ENCODE measurements at regions not wholly inside any gene's neighbourhood (a gene's known extent, or its start where the extent isn't known, plus 50 kb on each side); places are given as distances from the start of the nearest gene placed in this dataset.

GRCh38 chr7:1329966-1330800 lies 97.5 kb downstream of the UNCX start:
- no peak overlapping the region for H3K27ac Mint-ChIP-seq
- no peaks in the 10 kb centered on the region for H3K4me1 Mint-ChIP-seq (ENCODE audit: low read depth)
- no peaks in the 10 kb centered on the region for H3K9me3 Mint-ChIP-seq
- no peak for DNase-seq
- no peaks in the 10 kb centered on the region for H3K36me3 Mint-ChIP-seq (ENCODE audit: low read depth)
- no peak overlapping the region for H3K4me3 Mint-ChIP-seq
- TF ChIP-seq, protein P1, sequence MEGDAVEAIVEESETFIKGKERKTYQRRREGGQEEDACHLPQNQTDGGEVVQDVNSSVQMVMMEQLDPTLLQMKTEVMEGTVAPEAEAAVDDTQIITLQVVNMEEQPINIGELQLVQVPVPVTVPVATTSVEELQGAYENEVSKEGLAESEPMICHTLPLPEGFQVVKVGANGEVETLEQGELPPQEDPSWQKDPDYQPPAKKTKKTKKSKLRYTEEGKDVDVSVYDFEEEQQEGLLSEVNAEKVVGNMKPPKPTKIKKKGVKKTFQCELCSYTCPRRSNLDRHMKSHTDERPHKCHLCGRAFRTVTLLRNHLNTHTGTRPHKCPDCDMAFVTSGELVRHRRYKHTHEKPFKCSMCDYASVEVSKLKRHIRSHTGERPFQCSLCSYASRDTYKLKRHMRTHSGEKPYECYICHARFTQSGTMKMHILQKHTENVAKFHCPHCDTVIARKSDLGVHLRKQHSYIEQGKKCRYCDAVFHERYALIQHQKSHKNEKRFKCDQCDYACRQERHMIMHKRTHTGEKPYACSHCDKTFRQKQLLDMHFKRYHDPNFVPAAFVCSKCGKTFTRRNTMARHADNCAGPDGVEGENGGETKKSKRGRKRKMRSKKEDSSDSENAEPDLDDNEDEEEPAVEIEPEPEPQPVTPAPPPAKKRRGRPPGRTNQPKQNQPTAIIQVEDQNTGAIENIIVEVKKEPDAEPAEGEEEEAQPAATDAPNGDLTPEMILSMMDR (IDR thresholded peaks at IDR 0.05): no peak
- peaks cover 24% of the 10 kb centered on the region for H3K27me3 Mint-ChIP-seq (ENCODE audit: insufficient read depth)

- Mint-ChIP-seq H3K4me3 (no peak overlapping the region), H3K9me3 (peaks cover 3% of the 10 kb centered on the region), H3K27ac (no peak overlapping the region), H3K4me1 (ENCODE audit: low read depth) (no peaks in the 10 kb centered on the region), H3K27me3 (ENCODE audit: insufficient read depth) (peaks cover 24% of the 10 kb centered on the region), H3K36me3 (ENCODE audit: low read depth) (no peaks in the 10 kb centered on the region)
- TF ChIP-seq, protein P1 (IDR thresholded peaks at IDR 0.05): no peak
- no peak for DNase-seq
These were observed 98.2 kb downstream of the UNCX start for GRCh38 chr7:1330801-1331425.

- Mint-ChIP-seq H3K36me3 (ENCODE audit: low read depth) (no peaks in the 10 kb centered on the region), H3K27me3 (ENCODE audit: insufficient read depth) (peaks cover 24% of the 10 kb centered on the region), H3K9me3 (peaks cover 12% of the 10 kb centered on the region), H3K27ac (no peak overlapping the region), H3K4me1 (ENCODE audit: low read depth) (no peaks in the 10 kb centered on the region), H3K4me3 (no peak overlapping the region)
- no peak for DNase-seq
- TF ChIP-seq, protein P1 (IDR thresholded peaks at IDR 0.05): no peak
These were observed 99.1 kb downstream of the UNCX start for GRCh38 chr7:1331561-1332467.

DNA sequence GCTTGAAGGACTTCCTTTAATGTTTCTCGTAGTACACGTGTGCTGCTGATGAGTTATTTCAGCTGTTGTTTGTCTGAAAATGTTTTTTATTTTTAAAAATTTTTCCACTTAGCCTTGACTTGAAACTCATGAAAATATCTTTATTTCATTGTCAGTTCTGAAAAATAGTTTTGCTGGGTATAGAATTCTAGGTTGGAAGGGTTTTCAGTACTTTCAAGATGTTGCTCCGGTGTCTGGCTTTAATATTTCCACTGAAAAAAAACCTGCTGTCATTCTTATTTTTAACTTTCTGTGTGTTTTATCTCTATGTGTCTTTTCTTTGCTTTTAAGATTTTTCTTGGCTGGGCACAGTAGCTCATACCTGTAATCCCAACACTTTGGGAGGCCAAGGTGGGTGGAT lies 103.8 kb downstream of the UNCX start:
- H3K36me3 Mint-ChIP-seq (ENCODE audit: low read depth): peaks cover 8% of the 10 kb centered on the region; the same call in 1 of the 2 replicates
- H3K27me3 Mint-ChIP-seq (ENCODE audit: insufficient read depth): peaks cover 24% of the 10 kb centered on the region
- H3K4me3 Mint-ChIP-seq: no peak overlapping the region
- TF ChIP-seq, protein P1 (IDR thresholded peaks at IDR 0.05): no peak
- no peak overlapping the region for H3K27ac Mint-ChIP-seq
- H3K9me3 Mint-ChIP-seq: peaks cover 26% of the 10 kb centered on the region
- H3K4me1 Mint-ChIP-seq (ENCODE audit: low read depth): peaks cover 5% of the 10 kb centered on the region; the same call in 1 of the 2 replicates
- DNase-seq: no peak

DNA sequence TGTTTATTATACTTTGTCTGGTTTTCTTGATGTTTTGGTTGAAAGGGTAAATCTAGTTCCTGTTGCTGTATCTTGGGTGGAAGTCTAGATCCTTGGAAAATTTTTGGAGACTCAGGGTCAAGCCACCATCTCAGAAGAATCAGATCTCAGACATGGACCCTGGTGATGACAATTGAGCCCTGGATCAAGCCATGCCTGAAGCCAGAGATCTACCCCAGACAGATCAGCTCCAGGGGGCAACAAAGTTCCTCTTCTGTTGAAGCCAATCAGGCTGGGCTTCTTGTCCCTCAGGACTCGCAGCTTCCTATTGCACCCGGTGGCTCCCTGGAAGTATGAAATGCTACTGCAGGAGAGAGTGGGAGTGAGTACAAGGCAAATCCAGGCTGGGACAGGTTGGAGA lies 106.9 kb downstream of the UNCX start:
- H3K4me1 Mint-ChIP-seq (ENCODE audit: low read depth): peaks cover 5% of the 10 kb centered on the region; the same call in 1 of the 2 replicates
- peaks cover 8% of the 10 kb centered on the region; the same call in 1 of the 2 replicates for H3K36me3 Mint-ChIP-seq (ENCODE audit: low read depth)
- H3K4me3 Mint-ChIP-seq: no peak overlapping the region
- H3K9me3 Mint-ChIP-seq: peaks cover 26% of the 10 kb centered on the region
- H3K27me3 Mint-ChIP-seq (ENCODE audit: insufficient read depth): peaks cover 29% of the 10 kb centered on the region
- TF ChIP-seq, protein P1 (IDR thresholded peaks at IDR 0.05): no peak
- no peak for DNase-seq
- no peak overlapping the region for H3K27ac Mint-ChIP-seq
